SK-N-SH treated with all-trans-retinoic acid at 6 μM for 48 hours (cell line): ENCODE measurements at regions not wholly inside any gene's neighbourhood (a gene's known extent, or its start where the extent isn't known, plus 50 kb on each side); places are given as distances from the start of the nearest gene placed in this dataset.

Experiments
- ATAC-seq: fragments of 200-7000 bp; cut with Tn5 transposase; 3 replicates; pipeline ENCODE4 v1.9.1; 2020; ENCODE audit warnings: mild to moderate bottlenecking, moderate library complexity
- ARNTL ChIP-seq: fragments of 450-650 bp; formaldehyde crosslinking; IDR thresholded peaks from 2 replicates; pipeline ENCODE4 v1.5.0; 2020; ENCODE audit warnings: low read depth, mild to moderate bottlenecking, moderate library complexity, borderline replicate concordance
- BACH2 ChIP-seq: fragments of 250-450 bp; sonication (Bioruptor Pico); IDR thresholded peaks from 2 replicates; pipeline ENCODE4 v1.9.0; 2021; ENCODE audit warnings: mild to moderate bottlenecking, borderline replicate concordance
- CSDC2 ChIP-seq: fragments of 250-450 bp; sonication (Bioruptor Pico); IDR thresholded peaks from 2 replicates; pipeline ENCODE4 v1.5.0; 2020; ENCODE audit warnings: mild to moderate bottlenecking, moderate library complexity
- GLIS3 ChIP-seq: fragments of 250-450 bp; sonication (Bioruptor Pico); IDR thresholded peaks from 2 replicates; pipeline ENCODE4 v1.5.0; 2020; ENCODE audit warnings: mild to moderate bottlenecking, moderate library complexity
- ISL1 ChIP-seq: fragments of 250-450 bp; sonication (Bioruptor Pico); IDR thresholded peaks from 2 replicates; pipeline ENCODE4 v2.1.2; 2022; ENCODE audit warnings: mild to moderate bottlenecking, moderate library complexity
- OSR1 ChIP-seq: fragments of 250-450 bp; sonication (Bioruptor Pico); IDR thresholded peaks from 2 replicates; pipeline ENCODE4 v1.8.0; 2022; ENCODE audit warnings: moderate library complexity, mild to moderate bottlenecking, inconsistent platforms
- PPARA ChIP-seq: fragments of 250-450 bp; sonication (Bioruptor Pico); IDR thresholded peaks from 2 replicates; pipeline ENCODE4 v1.5.0; 2020; ENCODE audit warnings: mild to moderate bottlenecking, borderline replicate concordance
- RARB ChIP-seq: fragments of 250-450 bp; sonication (Bioruptor Pico); IDR thresholded peaks from 2 replicates; pipeline ENCODE4 v1.8.0; 2021; ENCODE audit warnings: mild to moderate bottlenecking, moderate library complexity
- SNAI2 ChIP-seq: fragments of 250-450 bp; sonication (Bioruptor Pico); IDR thresholded peaks from 2 replicates; pipeline ENCODE4 v1.5.0; 2020; ENCODE audit warnings: mild to moderate bottlenecking, moderate library complexity
- TCF4 ChIP-seq: fragments of 250-450 bp; sonication (Bioruptor Pico); IDR thresholded peaks from 2 replicates; pipeline ENCODE4 v1.8.0; 2021; ENCODE audit warnings: mild to moderate bottlenecking, moderate library complexity, borderline replicate concordance
- TOX ChIP-seq: fragments of 250-450 bp; sonication (Bioruptor Pico); IDR thresholded peaks from 2 replicates; pipeline ENCODE4 v1.8.0; 2021; ENCODE audit warnings: mild to moderate bottlenecking, moderate library complexity, borderline replicate concordance
- ZC3H10 ChIP-seq: fragments of 250-450 bp; sonication (Bioruptor Pico); IDR thresholded peaks from 2 replicates; pipeline ENCODE4 v1.5.1; 2021; ENCODE audit warnings: mild to moderate bottlenecking, moderate library complexity
- ZFP3 ChIP-seq: fragments of 250-450 bp; sonication (Bioruptor Pico); IDR thresholded peaks from 2 replicates; pipeline ENCODE4 v1.5.0; 2020; ENCODE audit warnings: mild to moderate bottlenecking, moderate library complexity
- ZFP30 ChIP-seq: fragments of 450-650 bp; formaldehyde crosslinking; IDR thresholded peaks from 2 replicates; pipeline ENCODE4 v1.5.0; 2022; ENCODE audit warnings: mild to moderate bottlenecking, moderate library complexity
- ZNF565 ChIP-seq: fragments of 450-650 bp; formaldehyde crosslinking; conservative IDR thresholded peaks from 2 replicates; pipeline ENCODE4 v1.5.0; 2020; ENCODE audit warnings: low read depth, mild to moderate bottlenecking, moderate library complexity
- TF ChIP-seq, protein P1 (sequence below): fragments of 250-450 bp; sonication (Bioruptor Pico); IDR thresholded peaks from 2 replicates; pipeline ENCODE4 v1.5.1; 2020; ENCODE audit warnings: low read depth, mild to moderate bottlenecking, moderate library complexity
- TF ChIP-seq, protein P2 (sequence below): fragments of 250-450 bp; sonication (Bioruptor Pico); IDR thresholded peaks from 2 replicates; pipeline ENCODE4 v1.8.0; 2021; ENCODE audit warnings: low read depth, mild to moderate bottlenecking, moderate library complexity, borderline replicate concordance
- TF ChIP-seq, protein P3 (sequence below): fragments of 250-450 bp; sonication (Bioruptor Pico); IDR thresholded peaks from 2 replicates; pipeline ENCODE4 v1.5.1; 2021; ENCODE audit warnings: mild to moderate bottlenecking, moderate library complexity
- TF ChIP-seq, protein P4 (sequence below): fragments of 250-450 bp; sonication (Bioruptor Pico); IDR thresholded peaks from 2 replicates; pipeline ENCODE4 v1.5.0; 2020; ENCODE audit warnings: mild to moderate bottlenecking, moderate library complexity
- TF ChIP-seq, protein P5 (sequence below): fragments of 250-450 bp; sonication (Bioruptor Pico); IDR thresholded peaks from 2 replicates; pipeline ENCODE4 v1.8.0; 2020; ENCODE audit warnings: mild to moderate bottlenecking, moderate library complexity, borderline replicate concordance

DNA sequence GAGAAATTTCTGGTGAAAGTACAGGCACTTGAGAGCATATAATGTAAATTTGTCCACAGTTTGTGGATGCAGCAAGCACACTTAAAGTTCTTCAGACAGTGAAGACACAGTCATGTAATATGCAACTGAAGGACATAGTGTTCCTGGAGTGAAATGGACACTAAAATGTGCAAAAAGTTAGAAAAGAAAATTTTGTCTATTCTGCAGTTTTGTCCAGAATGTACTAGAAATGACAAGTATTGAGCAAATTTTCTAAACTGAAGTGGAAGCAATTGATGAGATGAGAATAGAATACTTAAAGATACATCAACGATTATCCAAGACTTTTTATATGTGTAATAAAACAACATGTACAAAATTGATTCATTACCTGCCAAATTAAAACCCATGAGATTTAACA, 647.0 kb upstream of the IMPG1 start (continued):
- TF ChIP-seq, protein P1, sequence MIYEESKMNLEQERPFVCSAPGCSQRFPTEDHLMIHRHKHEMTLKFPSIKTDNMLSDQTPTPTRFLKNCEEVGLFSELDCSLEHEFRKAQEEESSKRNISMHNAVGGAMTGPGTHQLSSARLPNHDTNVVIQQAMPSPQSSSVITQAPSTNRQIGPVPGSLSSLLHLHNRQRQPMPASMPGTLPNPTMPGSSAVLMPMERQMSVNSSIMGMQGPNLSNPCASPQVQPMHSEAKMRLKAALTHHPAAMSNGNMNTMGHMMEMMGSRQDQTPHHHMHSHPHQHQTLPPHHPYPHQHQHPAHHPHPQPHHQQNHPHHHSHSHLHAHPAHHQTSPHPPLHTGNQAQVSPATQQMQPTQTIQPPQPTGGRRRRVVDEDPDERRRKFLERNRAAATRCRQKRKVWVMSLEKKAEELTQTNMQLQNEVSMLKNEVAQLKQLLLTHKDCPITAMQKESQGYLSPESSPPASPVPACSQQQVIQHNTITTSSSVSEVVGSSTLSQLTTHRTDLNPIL (CRISPR knock-in tag): no peak
- no peak for TF ChIP-seq ZC3H10
- TF ChIP-seq TCF4 (CRISPR knock-in tag): no peak
- no peak for TF ChIP-seq OSR1 (CRISPR knock-in tag)
- no peak for TF ChIP-seq ISL1 (CRISPR knock-in tag)
- TF ChIP-seq ARNTL (CRISPR knock-in tag): no peak
- TF ChIP-seq, protein P2, sequence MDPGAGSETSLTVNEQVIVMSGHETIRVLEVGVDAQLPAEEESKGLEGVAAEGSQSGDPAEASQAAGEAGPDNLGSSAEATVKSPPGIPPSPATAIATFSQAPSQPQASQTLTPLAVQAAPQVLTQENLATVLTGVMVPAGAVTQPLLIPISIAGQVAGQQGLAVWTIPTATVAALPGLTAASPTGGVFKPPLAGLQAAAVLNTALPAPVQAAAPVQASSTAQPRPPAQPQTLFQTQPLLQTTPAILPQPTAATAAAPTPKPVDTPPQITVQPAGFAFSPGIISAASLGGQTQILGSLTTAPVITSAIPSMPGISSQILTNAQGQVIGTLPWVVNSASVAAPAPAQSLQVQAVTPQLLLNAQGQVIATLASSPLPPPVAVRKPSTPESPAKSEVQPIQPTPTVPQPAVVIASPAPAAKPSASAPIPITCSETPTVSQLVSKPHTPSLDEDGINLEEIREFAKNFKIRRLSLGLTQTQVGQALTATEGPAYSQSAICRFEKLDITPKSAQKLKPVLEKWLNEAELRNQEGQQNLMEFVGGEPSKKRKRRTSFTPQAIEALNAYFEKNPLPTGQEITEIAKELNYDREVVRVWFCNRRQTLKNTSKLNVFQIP (CRISPR knock-in tag): no peak
- no peak for TF ChIP-seq CSDC2
- TF ChIP-seq, all 23 proteins: peak for 0

DNA sequence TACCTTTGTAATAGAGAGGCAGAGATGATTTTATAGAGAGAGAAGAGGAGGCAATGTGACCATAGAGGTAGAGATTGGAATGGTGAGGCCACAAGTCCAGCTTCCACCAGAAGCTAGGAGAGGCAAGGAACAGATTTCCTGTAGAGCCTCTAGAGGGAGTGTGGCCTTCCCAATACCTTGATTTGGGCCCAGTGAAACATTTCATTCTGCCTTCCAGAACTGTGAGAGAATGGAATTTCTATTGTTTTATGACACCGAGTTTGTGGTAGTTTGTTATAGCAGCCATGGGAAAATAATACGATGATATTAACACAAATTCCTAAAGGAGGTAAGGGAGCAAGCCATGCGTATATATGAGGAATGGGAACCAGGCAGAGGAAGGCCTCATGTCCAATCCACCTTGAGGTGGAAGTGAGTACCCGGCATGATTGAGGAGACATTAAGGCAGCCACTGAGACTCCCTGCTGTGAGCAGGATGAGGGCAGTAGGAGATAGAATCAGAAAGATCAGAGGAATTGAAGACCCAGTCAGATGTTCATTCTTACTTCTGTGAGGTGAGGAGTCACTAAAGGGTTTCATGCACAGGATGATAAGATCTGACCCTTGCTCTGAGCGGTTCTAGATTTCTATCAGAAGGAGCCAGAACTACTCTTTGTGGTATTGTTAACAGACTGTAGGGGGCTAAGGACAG, 636.3 kb upstream of the IMPG1 start:
- no peak for ATAC-seq
- TF ChIP-seq, protein P2 (CRISPR knock-in tag): no peak
- TF ChIP-seq, protein P3, sequence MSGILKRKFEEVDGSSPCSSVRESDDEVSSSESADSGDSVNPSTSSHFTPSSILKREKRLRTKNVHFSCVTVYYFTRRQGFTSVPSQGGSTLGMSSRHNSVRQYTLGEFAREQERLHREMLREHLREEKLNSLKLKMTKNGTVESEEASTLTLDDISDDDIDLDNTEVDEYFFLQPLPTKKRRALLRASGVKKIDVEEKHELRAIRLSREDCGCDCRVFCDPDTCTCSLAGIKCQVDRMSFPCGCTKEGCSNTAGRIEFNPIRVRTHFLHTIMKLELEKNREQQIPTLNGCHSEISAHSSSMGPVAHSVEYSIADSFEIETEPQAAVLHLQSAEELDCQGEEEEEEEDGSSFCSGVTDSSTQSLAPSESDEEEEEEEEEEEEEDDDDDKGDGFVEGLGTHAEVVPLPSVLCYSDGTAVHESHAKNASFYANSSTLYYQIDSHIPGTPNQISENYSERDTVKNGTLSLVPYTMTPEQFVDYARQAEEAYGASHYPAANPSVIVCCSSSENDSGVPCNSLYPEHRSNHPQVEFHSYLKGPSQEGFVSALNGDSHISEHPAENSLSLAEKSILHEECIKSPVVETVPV (CRISPR knock-in tag): no peak
- TF ChIP-seq ZFP3 (CRISPR knock-in tag) (no peak), TCF4 (CRISPR knock-in tag) (no peak), ZNF565 (CRISPR knock-in tag) (no peak)

DNA sequence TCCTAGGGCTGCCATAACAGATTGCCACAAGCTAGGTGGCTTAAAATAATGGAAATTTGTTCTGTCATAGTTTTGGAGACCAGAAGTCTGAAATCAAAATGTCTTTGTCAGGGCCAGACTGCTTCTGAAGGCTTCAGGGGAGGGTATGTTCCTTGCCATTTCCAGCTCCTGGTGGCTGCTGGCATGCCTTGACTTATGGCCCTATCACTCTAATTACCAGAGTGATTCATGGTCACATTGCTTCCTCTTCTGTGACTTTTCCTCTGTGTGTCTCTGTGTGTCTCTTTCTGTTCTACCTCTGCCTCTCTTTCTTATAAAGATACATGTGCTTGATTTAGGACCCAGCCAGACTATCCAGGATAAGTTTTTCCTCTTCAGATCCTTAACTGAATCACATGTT, 635.2 kb upstream of the IMPG1 start:
- no peak for ATAC-seq
- no peak for TF ChIP-seq SNAI2 (CRISPR knock-in tag)
- no peak for TF ChIP-seq TOX (CRISPR knock-in tag)
- TF ChIP-seq, protein P1 (CRISPR knock-in tag): no peak
- TF ChIP-seq PPARA (CRISPR knock-in tag): no peak
- no peak for TF ChIP-seq ZFP30 (CRISPR knock-in tag)
- TF ChIP-seq, protein P4, sequence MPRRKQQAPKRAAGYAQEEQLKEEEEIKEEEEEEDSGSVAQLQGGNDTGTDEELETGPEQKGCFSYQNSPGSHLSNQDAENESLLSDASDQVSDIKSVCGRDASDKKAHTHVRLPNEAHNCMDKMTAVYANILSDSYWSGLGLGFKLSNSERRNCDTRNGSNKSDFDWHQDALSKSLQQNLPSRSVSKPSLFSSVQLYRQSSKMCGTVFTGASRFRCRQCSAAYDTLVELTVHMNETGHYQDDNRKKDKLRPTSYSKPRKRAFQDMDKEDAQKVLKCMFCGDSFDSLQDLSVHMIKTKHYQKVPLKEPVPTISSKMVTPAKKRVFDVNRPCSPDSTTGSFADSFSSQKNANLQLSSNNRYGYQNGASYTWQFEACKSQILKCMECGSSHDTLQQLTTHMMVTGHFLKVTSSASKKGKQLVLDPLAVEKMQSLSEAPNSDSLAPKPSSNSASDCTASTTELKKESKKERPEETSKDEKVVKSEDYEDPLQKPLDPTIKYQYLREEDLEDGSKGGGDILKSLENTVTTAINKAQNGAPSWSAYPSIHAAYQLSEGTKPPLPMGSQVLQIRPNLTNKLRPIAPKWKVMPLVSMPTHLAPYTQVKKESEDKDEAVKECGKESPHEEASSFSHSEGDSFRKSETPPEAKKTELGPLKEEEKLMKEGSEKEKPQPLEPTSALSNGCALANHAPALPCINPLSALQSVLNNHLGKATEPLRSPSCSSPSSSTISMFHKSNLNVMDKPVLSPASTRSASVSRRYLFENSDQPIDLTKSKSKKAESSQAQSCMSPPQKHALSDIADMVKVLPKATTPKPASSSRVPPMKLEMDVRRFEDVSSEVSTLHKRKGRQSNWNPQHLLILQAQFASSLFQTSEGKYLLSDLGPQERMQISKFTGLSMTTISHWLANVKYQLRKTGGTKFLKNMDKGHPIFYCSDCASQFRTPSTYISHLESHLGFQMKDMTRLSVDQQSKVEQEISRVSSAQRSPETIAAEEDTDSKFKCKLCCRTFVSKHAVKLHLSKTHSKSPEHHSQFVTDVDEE (CRISPR knock-in tag): no peak
- TF ChIP-seq ISL1 (CRISPR knock-in tag): no peak
- no peak for TF ChIP-seq TCF4 (CRISPR knock-in tag)
- TF ChIP-seq BACH2 (CRISPR knock-in tag): no peak
- TF ChIP-seq, protein P3 (CRISPR knock-in tag): no peak
- TF ChIP-seq OSR1 (CRISPR knock-in tag): no peak
- TF ChIP-seq, protein P2 (CRISPR knock-in tag): no peak
- no peak for TF ChIP-seq RARB
- TF ChIP-seq ARNTL (CRISPR knock-in tag): no peak
- no peak for TF ChIP-seq ZNF565 (CRISPR knock-in tag)
- TF ChIP-seq ZFP3 (CRISPR knock-in tag): no peak
- no peak for TF ChIP-seq GLIS3 (CRISPR knock-in tag)
- TF ChIP-seq, protein P5, sequence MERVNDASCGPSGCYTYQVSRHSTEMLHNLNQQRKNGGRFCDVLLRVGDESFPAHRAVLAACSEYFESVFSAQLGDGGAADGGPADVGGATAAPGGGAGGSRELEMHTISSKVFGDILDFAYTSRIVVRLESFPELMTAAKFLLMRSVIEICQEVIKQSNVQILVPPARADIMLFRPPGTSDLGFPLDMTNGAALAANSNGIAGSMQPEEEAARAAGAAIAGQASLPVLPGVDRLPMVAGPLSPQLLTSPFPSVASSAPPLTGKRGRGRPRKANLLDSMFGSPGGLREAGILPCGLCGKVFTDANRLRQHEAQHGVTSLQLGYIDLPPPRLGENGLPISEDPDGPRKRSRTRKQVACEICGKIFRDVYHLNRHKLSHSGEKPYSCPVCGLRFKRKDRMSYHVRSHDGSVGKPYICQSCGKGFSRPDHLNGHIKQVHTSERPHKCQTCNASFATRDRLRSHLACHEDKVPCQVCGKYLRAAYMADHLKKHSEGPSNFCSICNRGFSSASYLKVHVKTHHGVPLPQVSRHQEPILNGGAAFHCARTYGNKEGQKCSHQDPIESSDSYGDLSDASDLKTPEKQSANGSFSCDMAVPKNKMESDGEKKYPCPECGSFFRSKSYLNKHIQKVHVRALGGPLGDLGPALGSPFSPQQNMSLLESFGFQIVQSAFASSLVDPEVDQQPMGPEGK (CRISPR knock-in tag): no peak
